GM21528 (cell line): ENCODE measurements at regions not wholly inside any gene's neighbourhood (a gene's known extent, or its start where the extent isn't known, plus 50 kb on each side); places are given as distances from the start of the nearest gene placed in this dataset.
A peak's percentile ranks its signal among the peaks of the same experiment; 100 is the strongest.

Experiments used
- ATAC-seq: cut with Tn5 transposase; IDR thresholded peaks from one replicate; pipeline ENCODE4 v1.9.1; 2021; ENCODE audit warnings: mild to moderate bottlenecking, moderate library complexity; ENCODE audit not compliant: unreplicated experiment, low FRiP score

- no peak for ATAC-seq
Observed at GRCh38 chr9:16126042-16126441, 573.2 kb downstream of the CCDC171 start.

DNA sequence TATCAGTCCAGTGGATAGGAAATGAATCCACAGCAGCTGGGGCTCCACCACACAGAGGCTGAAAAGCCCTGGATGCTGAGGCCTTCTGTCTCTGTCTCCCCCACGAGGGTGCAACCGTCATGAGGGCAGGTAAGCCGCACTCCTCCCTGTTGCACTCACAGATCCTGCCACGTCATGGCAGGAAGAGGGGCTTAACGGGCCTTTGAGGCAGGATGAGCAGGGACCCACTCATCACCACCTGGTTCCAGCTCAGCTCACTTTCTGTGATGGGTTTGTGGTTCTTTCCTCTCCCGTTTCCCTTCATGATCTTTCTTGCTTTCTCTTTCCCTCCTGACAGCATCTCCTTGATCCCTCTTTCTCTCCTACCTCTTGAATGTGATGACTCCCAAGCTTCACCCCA lies 575.2 kb downstream of the CCDC171 start:
- ATAC-seq, result no peak

GRCh38 chr9:16131264-16131663 lies 578.4 kb downstream of the CCDC171 start:
- ATAC-seq, result no peak

DNA sequence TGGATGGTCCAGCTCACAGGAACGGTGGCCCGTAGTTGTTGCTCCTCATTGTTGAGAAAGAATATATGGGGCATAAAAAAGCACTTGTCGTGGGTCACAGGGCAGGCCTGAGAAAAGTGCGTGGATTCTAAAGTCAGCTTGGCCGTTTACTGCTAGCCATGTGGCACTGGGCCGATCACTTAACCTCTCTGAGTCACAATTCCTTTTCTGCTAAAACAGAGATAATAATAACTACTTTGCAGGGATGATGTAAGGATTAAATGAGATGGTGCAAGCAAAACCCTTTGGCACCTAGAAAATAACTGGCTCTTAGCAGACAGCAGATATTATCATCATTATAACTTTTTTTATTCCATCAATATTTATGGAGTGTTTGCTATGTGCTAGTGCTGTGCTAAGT lies 579.7 kb downstream of the CCDC171 start:
- no peak for ATAC-seq

GRCh38 chr9:16133032-16133431 lies 580.2 kb downstream of the CCDC171 start:
- ATAC-seq, result peak; percentile 11

GRCh38 chr9:16133556-16134227 lies 580.8 kb downstream of the CCDC171 start:
- peak; percentile 94 for ATAC-seq

GRCh38 chr9:16134351-16134750 lies 581.5 kb downstream of the CCDC171 start:
- no peak for ATAC-seq

- ATAC-seq, result no peak
Observed at GRCh38 chr9:16135968-16136367, 583.1 kb downstream of the CCDC171 start.

DNA sequence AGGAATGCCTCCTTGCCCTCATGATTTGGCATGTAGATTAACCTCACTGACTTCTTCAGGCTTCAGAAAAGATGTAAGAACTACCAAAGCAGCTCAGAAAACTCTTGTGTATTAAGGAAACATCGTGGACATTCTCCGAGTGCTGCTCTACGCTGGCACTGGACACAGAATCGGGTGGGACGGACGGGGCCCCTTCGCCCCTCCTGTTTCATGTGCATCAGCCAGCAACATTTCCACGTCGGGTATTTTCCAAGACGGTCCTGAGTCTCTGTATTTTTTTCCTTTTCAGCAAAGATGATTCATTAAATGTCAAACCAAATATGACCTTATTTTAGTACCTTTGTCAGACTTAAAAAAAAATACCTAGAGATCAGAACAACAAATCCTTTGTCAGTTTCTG lies 583.6 kb downstream of the CCDC171 start:
- no peak for ATAC-seq

GRCh38 chr9:16136961-16137360 lies 584.1 kb downstream of the CCDC171 start:
- ATAC-seq, result no peak

- no peak for ATAC-seq
Observed at GRCh38 chr9:16138561-16139491, 586.0 kb downstream of the CCDC171 start.

DNA sequence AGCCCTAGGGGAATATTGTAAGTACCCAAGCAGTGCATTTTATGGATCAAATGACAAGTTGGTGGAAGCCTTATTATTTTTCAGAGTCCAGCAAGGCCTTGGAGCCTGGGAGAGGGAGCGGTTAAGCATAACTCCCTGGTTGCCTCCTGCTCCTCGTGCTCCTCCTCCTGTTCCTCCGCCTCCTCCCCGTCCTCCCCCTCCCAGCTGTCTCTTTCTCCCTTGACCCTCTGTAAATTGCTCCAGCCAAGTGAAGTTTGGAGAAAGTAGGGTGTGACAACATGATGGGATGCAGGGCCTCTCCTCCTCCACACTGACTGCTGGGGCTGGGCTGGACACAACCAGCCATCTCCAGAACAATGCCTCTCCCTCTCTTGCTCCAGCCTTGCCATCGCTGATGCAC lies 586.9 kb downstream of the CCDC171 start:
- no peak for ATAC-seq

DNA sequence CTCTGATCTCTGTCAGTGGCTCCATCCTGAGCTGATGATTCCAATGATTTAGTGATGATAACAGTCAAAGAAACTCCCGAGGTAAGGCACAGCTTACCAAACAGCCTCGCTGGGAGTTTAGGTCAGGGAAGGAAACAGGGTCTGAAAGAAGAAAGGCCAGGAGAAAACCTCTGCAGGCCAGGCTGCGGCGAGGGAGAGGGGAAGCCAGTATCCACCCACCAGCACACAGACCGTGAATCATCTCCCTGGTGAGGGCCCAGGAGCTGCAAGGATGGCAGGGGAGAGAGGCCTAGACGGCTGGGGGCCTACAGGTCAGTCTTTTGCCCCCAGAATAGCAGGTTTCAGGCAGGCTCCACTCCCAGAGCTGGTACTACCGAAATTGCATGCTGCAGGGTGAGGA lies 590.5 kb downstream of the CCDC171 start:
- no peak for ATAC-seq

GRCh38 chr9:16143947-16144890 lies 591.4 kb downstream of the CCDC171 start:
- ATAC-seq, result no peak

GRCh38 chr9:16145196-16145950 lies 592.5 kb downstream of the CCDC171 start:
- ATAC-seq, result no peak

- no peak for ATAC-seq
Observed at GRCh38 chr9:16147726-16148125, 594.9 kb downstream of the CCDC171 start.

DNA sequence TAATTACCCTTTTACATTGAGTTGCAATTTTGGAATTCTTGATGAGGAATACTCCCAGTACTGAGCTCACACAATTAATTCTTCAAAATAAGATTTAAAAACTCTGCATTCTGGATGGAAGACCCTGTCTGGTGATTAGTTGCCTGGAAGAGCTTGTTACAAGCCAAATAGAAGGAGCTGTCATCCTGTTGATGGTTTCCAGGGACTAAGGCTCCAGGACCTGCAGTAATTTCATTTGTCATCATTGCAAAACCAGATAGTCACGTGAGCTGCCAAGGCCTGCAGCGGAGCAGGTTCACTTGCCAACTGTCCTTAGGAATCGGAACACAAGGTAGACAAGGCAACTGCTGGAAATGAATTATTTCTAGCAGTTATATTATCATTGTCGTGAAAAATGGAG lies 597.7 kb downstream of the CCDC171 start:
- ATAC-seq, result no peak

DNA sequence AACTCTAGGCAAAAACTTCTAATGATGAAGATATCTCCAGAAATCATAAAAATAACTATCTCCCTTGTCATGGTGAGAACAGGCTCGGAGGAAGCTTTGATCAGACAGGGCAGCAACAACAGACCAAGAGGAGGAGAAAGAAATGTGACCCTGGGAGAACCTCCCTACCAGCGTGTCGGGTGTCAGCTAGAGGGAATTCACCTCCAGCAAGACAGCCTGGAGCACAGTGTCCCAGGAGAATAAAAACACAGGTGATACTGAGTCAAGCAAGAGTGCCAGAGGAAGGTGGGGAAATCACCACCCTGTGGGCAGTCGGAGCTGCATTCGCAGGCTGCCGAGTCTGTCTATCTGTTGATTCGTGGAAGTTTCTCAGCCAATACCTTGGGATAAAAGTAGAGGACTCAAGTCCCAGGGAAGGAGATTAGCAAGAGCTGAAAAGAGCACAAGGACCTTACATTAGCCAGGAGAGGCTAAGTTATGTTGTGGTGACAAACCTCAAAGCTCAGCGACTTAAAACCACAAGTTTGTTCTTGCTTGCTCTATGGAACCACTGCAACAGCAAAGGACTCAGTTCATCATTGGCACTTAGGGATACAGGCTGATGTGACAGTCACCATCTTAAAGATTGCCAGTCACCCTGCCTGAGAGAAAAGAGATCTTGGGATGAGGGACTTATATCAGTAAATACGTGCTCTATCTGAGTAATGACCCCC lies 598.3 kb downstream of the CCDC171 start:
- no peak for ATAC-seq
